ENCODE measurements at regions not wholly inside any gene's neighbourhood (a gene's known extent, or its start where the extent isn't known, plus 50 kb on each side); places are given as distances from the start of the nearest gene placed in this dataset.
"Not testable (repeated sequence)": the region's sequence is repeated elsewhere in the genome, so short reads cannot be mapped to it uniquely, and the experiment has no call there.

DNA sequence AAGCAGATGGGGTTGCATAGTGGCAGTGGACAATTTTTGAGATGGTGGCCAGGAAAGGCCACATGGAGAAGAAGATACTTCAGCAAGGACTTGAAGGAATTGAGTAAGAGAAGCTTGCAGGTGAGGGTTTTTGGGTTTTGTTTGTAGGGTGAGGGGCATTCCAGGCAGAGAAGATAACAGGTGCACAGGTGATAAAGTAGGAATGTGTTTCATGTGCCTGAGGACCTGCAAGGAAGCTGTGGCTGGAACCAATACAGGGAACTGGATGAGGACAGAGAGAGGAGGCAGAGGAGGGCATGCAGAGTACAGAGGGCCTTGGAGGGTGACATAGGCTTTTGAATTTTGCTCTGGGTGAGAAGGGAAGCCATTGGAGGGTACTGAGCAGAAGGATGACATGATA lies 314.5 kb downstream of the KLF12 start:
- Histone ChIP-seq H3K27ac (ENCODE audit: low read length) (no peak overlapping the region), H3K4me1 (ENCODE audit: control insufficient read depth, insufficient read depth, low read length) (no peaks in the 10 kb centered on the region), H3K36me3 (ENCODE audit: control insufficient read depth, insufficient read depth, low read length) (no peaks in the 10 kb centered on the region), H3K27me3 (ENCODE audit: control insufficient read depth, insufficient read depth, low read length) (no peaks in the 10 kb centered on the region), H3K9me3 (ENCODE audit: control insufficient read depth, low read depth, low read length) (no peaks in the 10 kb centered on the region), H3K4me3 (ENCODE audit: low read length) (no peak overlapping the region)
- DNase-seq, result no peak

DNA sequence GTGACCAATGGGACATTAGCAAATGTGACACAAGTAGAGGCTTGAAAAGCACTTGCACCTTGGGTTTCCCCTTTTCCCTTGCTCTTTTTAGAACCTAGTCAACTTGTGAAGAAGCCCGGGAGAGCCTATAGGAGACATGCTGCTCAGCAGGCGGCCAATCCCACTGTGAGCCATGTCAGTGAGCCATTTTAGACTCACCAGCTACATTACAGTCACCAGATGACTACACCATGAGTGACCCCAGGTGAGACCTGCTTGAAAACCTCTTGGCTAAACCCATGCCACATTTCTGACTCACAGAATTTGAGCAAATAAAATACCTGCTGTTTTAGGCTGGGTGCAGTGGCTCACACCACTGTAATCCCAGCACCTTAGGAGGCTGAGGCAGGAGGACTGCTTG lies 317.5 kb downstream of the KLF12 start:
- WGBS (ENCODE audit: insufficient coverage, low lambda C conversion rate), result no CpG with 5 or more reads among the region's 2 CpGs
- Histone ChIP-seq H3K36me3 (ENCODE audit: control insufficient read depth, insufficient read depth, low read length) (no peaks in the 10 kb centered on the region), H3K4me1 (ENCODE audit: control insufficient read depth, insufficient read depth, low read length) (no peaks in the 10 kb centered on the region), H3K27ac (ENCODE audit: low read length) (no peak overlapping the region), H3K27me3 (ENCODE audit: control insufficient read depth, insufficient read depth, low read length) (no peaks in the 10 kb centered on the region), H3K4me3 (ENCODE audit: low read length) (no peak overlapping the region), H3K9me3 (ENCODE audit: control insufficient read depth, low read depth, low read length) (no peaks in the 10 kb centered on the region)
- no peak for DNase-seq

- DNase-seq, result no peak
- Histone ChIP-seq H3K4me3 (ENCODE audit: low read length) (no peak overlapping the region), H3K9me3 (ENCODE audit: control insufficient read depth, low read depth, low read length) (no peaks in the 10 kb centered on the region), H3K27ac (ENCODE audit: low read length) (no peak overlapping the region), H3K27me3 (ENCODE audit: control insufficient read depth, insufficient read depth, low read length) (no peaks in the 10 kb centered on the region), H3K4me1 (ENCODE audit: control insufficient read depth, insufficient read depth, low read length) (no peaks in the 10 kb centered on the region), H3K36me3 (ENCODE audit: control insufficient read depth, insufficient read depth, low read length) (no peaks in the 10 kb centered on the region)
Measured at GRCh38 chr13:73815796-73816195, 318.4 kb downstream of the KLF12 start.

- no CpG with 5 or more reads among the region's 1 CpG for WGBS (ENCODE audit: insufficient coverage, low lambda C conversion rate)
- Histone ChIP-seq H3K4me1 (ENCODE audit: control insufficient read depth, insufficient read depth, low read length) (no peaks in the 10 kb centered on the region), H3K27ac (ENCODE audit: low read length) (no peak overlapping the region), H3K36me3 (ENCODE audit: control insufficient read depth, insufficient read depth, low read length) (no peaks in the 10 kb centered on the region), H3K4me3 (ENCODE audit: low read length) (no peak overlapping the region), H3K27me3 (ENCODE audit: control insufficient read depth, insufficient read depth, low read length) (no peaks in the 10 kb centered on the region), H3K9me3 (ENCODE audit: control insufficient read depth, low read depth, low read length) (no peaks in the 10 kb centered on the region)
- DNase-seq, result no peak
Measured at GRCh38 chr13:73810647-73811046, 323.6 kb downstream of the KLF12 start.

DNA sequence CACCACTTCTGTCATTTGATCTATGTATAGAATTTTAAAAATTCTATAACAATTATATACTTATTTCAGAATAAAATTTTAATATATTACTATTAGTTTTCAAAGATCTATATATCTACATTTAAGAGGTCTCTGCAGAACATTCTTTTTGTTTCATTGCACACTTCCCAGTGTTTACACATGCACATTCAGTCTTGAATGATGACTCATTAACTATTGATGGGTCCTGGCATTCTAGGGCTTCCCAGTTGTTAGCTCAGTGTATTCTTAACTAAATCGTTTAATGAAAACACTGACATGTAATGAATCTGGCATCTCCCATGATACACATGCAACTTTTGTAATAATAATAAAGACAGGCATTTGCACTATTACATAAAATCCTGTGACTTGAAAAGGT lies 324.6 kb downstream of the KLF12 start:
- no peak overlapping the region for H3K4me3 ChIP-seq (ENCODE audit: low read length)
- H3K9me3 ChIP-seq (ENCODE audit: control insufficient read depth, low read depth, low read length), result no peaks in the 10 kb centered on the region
- no CpG with 5 or more reads among the region's 1 CpG for WGBS (ENCODE audit: insufficient coverage, low lambda C conversion rate)

GRCh38 chr13:73808318-73808717 lies 325.9 kb downstream of the KLF12 start:
- no peak overlapping the region for H3K4me3 ChIP-seq (ENCODE audit: low read length)
- no CpG with 5 or more reads among the region's 5 CpGs for WGBS (ENCODE audit: insufficient coverage, low lambda C conversion rate)
- no peaks in the 10 kb centered on the region for H3K4me1 ChIP-seq (ENCODE audit: control insufficient read depth, insufficient read depth, low read length)
- H3K27me3 ChIP-seq (ENCODE audit: control insufficient read depth, insufficient read depth, low read length), result no peaks in the 10 kb centered on the region
- H3K27ac ChIP-seq (ENCODE audit: low read length), result no peak overlapping the region
- no peaks in the 10 kb centered on the region for H3K9me3 ChIP-seq (ENCODE audit: control insufficient read depth, low read depth, low read length)
- DNase-seq, result no peak
- H3K36me3 ChIP-seq (ENCODE audit: control insufficient read depth, insufficient read depth, low read length), result no peaks in the 10 kb centered on the region

More for the DNA sequence above, 324.6 kb downstream of the KLF12 start:
- Histone ChIP-seq H3K4me1 (ENCODE audit: control insufficient read depth, insufficient read depth, low read length) (no peaks in the 10 kb centered on the region), H3K27me3 (ENCODE audit: control insufficient read depth, insufficient read depth, low read length) (no peaks in the 10 kb centered on the region), H3K27ac (ENCODE audit: low read length) (no peak overlapping the region), H3K36me3 (ENCODE audit: control insufficient read depth, insufficient read depth, low read length) (no peaks in the 10 kb centered on the region)
- no peak for DNase-seq

- H3K4me3 ChIP-seq (ENCODE audit: low read length); H3K27me3 ChIP-seq (ENCODE audit: control insufficient read depth, insufficient read depth, low read length); DNase-seq; H3K36me3 ChIP-seq (ENCODE audit: control insufficient read depth, insufficient read depth, low read length); H3K27ac ChIP-seq (ENCODE audit: low read length); H3K9me3 ChIP-seq (ENCODE audit: control insufficient read depth, low read depth, low read length); H3K4me1 ChIP-seq (ENCODE audit: control insufficient read depth, insufficient read depth, low read length): not testable (repeated sequence)
- no CpG with 5 or more reads among the region's 6 CpGs for WGBS (ENCODE audit: insufficient coverage, low lambda C conversion rate)
Measured at GRCh38 chr13:73805326-73805958, 328.8 kb downstream of the KLF12 start.

- H3K4me1 ChIP-seq (ENCODE audit: control insufficient read depth, insufficient read depth, low read length), result no peaks in the 10 kb centered on the region
- H3K27ac ChIP-seq (ENCODE audit: low read length), result no peak overlapping the region
- no peaks in the 10 kb centered on the region for H3K36me3 ChIP-seq (ENCODE audit: control insufficient read depth, insufficient read depth, low read length)
- no peak for DNase-seq
- no peaks in the 10 kb centered on the region for H3K27me3 ChIP-seq (ENCODE audit: control insufficient read depth, insufficient read depth, low read length)
- H3K9me3 ChIP-seq (ENCODE audit: control insufficient read depth, low read depth, low read length), result no peaks in the 10 kb centered on the region
- no peak overlapping the region for H3K4me3 ChIP-seq (ENCODE audit: low read length)
- WGBS (ENCODE audit: insufficient coverage, low lambda C conversion rate), result no CpG with 5 or more reads among the region's 1 CpG
Measured at GRCh38 chr13:73803997-73804396, 330.2 kb downstream of the KLF12 start.

GRCh38 chr13:73800011-73800410 lies 334.2 kb downstream of the KLF12 start:
- Histone ChIP-seq H3K36me3 (ENCODE audit: control insufficient read depth, insufficient read depth, low read length) (no peaks in the 10 kb centered on the region), H3K9me3 (ENCODE audit: control insufficient read depth, low read depth, low read length) (no peaks in the 10 kb centered on the region), H3K27ac (ENCODE audit: low read length) (no peak overlapping the region), H3K27me3 (ENCODE audit: control insufficient read depth, insufficient read depth, low read length) (no peaks in the 10 kb centered on the region), H3K4me3 (ENCODE audit: low read length) (no peak overlapping the region), H3K4me1 (ENCODE audit: control insufficient read depth, insufficient read depth, low read length) (no peaks in the 10 kb centered on the region)
- WGBS (ENCODE audit: insufficient coverage, low lambda C conversion rate), result 90% methylated on average over 1 of the region's 2 CpGs
- no peak for DNase-seq

DNA sequence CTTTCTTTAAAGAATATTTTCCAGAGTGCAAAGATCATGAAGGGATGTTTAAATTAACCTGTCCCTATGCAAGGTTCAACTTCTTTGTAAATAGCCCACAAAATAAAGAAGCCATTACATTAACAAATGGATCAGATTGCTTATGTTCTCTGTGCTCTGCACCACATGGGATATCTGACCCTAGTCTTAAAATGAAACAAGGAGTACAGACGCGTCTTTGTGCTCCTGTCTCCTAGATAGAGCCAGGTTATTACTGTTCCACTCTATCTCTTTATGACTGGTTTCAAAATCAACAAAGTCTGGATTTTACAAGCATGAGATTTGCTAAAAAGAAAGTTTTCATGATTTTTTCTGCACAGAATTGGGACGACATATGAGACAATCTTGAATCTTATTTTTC lies 339.4 kb downstream of the KLF12 start:
- DNase-seq, result no peak
- Histone ChIP-seq H3K36me3 (ENCODE audit: control insufficient read depth, insufficient read depth, low read length) (no peaks in the 10 kb centered on the region), H3K4me1 (ENCODE audit: control insufficient read depth, insufficient read depth, low read length) (no peaks in the 10 kb centered on the region), H3K27ac (ENCODE audit: low read length) (no peak overlapping the region), H3K27me3 (ENCODE audit: control insufficient read depth, insufficient read depth, low read length) (no peaks in the 10 kb centered on the region), H3K4me3 (ENCODE audit: low read length) (no peak overlapping the region), H3K9me3 (ENCODE audit: control insufficient read depth, low read depth, low read length) (no peaks in the 10 kb centered on the region)
- 7% methylated on average over 3 of the region's 3 CpGs for WGBS (ENCODE audit: insufficient coverage, low lambda C conversion rate)

DNA sequence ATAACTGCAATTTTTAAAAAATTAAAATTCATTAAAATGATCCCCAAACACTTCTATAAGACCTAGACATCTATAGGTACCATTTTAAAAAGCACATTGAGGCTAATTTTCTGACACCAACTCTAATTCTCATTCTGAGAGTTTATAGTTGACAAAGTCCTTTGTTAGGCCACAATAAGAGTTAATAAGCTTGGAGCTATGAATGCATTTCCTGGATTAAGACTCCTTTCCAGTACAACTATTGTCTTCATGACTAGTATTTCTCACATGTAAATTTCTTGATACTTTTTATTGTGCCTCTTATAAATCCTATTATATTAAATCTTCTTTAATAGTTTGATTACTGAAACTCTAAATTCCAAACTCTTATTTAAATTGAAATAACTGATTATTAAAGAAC lies 340.8 kb downstream of the KLF12 start:
- H3K9me3 ChIP-seq (ENCODE audit: control insufficient read depth, low read depth, low read length), result no peaks in the 10 kb centered on the region
- no peak for DNase-seq
- no peaks in the 10 kb centered on the region for H3K4me1 ChIP-seq (ENCODE audit: control insufficient read depth, insufficient read depth, low read length)
- H3K27me3 ChIP-seq (ENCODE audit: control insufficient read depth, insufficient read depth, low read length), result no peaks in the 10 kb centered on the region
- no peaks in the 10 kb centered on the region for H3K36me3 ChIP-seq (ENCODE audit: control insufficient read depth, insufficient read depth, low read length)
- no peak overlapping the region for H3K4me3 ChIP-seq (ENCODE audit: low read length)
- no peak overlapping the region for H3K27ac ChIP-seq (ENCODE audit: low read length)
